GM19240 (cell line): ENCODE measurements at regions not wholly inside any gene's neighbourhood (a gene's known extent, or its start where the extent isn't known, plus 50 kb on each side); places are given as distances from the start of the nearest gene placed in this dataset.
"Not testable (repeated sequence)": the region's sequence is repeated elsewhere in the genome, so short reads cannot be mapped to it uniquely, and the experiment has no call there.

Experiments used
- DNase-seq: peaks from one replicate; pipeline ENCODE4 v3.0.0; 2011; ENCODE audit warnings: low spot score; ENCODE audit not compliant: insufficient read length

GRCh38 chr5:173496129-173496882 is 120.1 kb downstream of the BOD1 start:
- DNase-seq: no peak

- DNase-seq: no peak
These were observed 121.1 kb downstream of the BOD1 start for GRCh38 chr5:173495225-173495904.

- DNase-seq: no peak
These were observed 122.0 kb downstream of the BOD1 start for GRCh38 chr5:173494446-173494845.

- no peak for DNase-seq
These were observed 122.6 kb downstream of the BOD1 start for GRCh38 chr5:173493846-173494245.

GRCh38 chr5:173493040-173493439 is 123.4 kb downstream of the BOD1 start:
- DNase-seq: no peak

GRCh38 chr5:173490681-173491080 is 125.8 kb downstream of the BOD1 start:
- no peak for DNase-seq

GRCh38 chr5:173488144-173488543 is 128.3 kb downstream of the BOD1 start:
- no peak for DNase-seq

- no peak for DNase-seq
These were observed 129.2 kb downstream of the BOD1 start for GRCh38 chr5:173487300-173487699.

- no peak for DNase-seq
These were observed 129.9 kb downstream of the BOD1 start for GRCh38 chr5:173486355-173487225.

GRCh38 chr5:173484569-173484968 is 131.9 kb downstream of the BOD1 start:
- DNase-seq: no peak

GRCh38 chr5:173483599-173483998 is 132.9 kb downstream of the BOD1 start:
- DNase-seq: not testable (repeated sequence)

- no peak for DNase-seq
These were observed 133.3 kb downstream of the BOD1 start for GRCh38 chr5:173483160-173483559.

GRCh38 chr5:173481821-173482220 is 134.6 kb downstream of the BOD1 start:
- DNase-seq: no peak

GRCh38 chr5:173480896-173481295 is 135.6 kb downstream of the BOD1 start:
- no peak for DNase-seq

- DNase-seq: no peak
These were observed 136.7 kb downstream of the BOD1 start for GRCh38 chr5:173479711-173480110.

GRCh38 chr5:173477345-173478040 is 139.0 kb downstream of the BOD1 start:
- no peak for DNase-seq

- no peak for DNase-seq
These were observed 140.7 kb downstream of the BOD1 start for GRCh38 chr5:173475780-173476179.

- DNase-seq: no peak
These were observed 141.6 kb downstream of the BOD1 start for GRCh38 chr5:173474881-173475287.

- no peak for DNase-seq
These were observed 143.2 kb downstream of the BOD1 start for GRCh38 chr5:173473288-173473687.

- no peak for DNase-seq
These were observed 143.6 kb downstream of the BOD1 start for GRCh38 chr5:173472784-173473278.

GRCh38 chr5:173472164-173472563 is 143.9 kb upstream of the STC2 start:
- DNase-seq: no peak
